RPMI8226 (cell line): ENCODE measurements at regions not wholly inside any gene's neighbourhood (a gene's known extent, or its start where the extent isn't known, plus 50 kb on each side); places are given as distances from the start of the nearest gene placed in this dataset.

Experiments
- DNase-seq: peaks from one replicate; pipeline ENCODE4 v3.0.0-alpha.2; 2015

GRCh38 chr9:23551929-23552707 lies 273.9 kb downstream of the ELAVL2 start:
- DNase-seq: no peak

GRCh38 chr9:23552876-23553601 lies 273.0 kb downstream of the ELAVL2 start:
- DNase-seq: no peak

GRCh38 chr9:23554686-23555085 lies 271.4 kb downstream of the ELAVL2 start:
- DNase-seq: no peak

GRCh38 chr9:23555851-23556250 lies 270.2 kb downstream of the ELAVL2 start:
- DNase-seq: no peak

GRCh38 chr9:23556459-23556858 lies 269.6 kb downstream of the ELAVL2 start:
- DNase-seq: no peak

- no peak for DNase-seq
Measured at GRCh38 chr9:23557689-23558088, 268.4 kb downstream of the ELAVL2 start.

GRCh38 chr9:23559522-23559921 lies 266.5 kb downstream of the ELAVL2 start:
- DNase-seq: no peak

GRCh38 chr9:23563517-23563916 lies 262.5 kb downstream of the ELAVL2 start:
- no peak for DNase-seq

- no peak for DNase-seq
Measured at GRCh38 chr9:23567516-23568165, 258.4 kb downstream of the ELAVL2 start.

GRCh38 chr9:23571414-23572104 lies 254.5 kb downstream of the ELAVL2 start:
- DNase-seq: no peak

- DNase-seq: no peak
Measured at GRCh38 chr9:23573800-23574199, 252.2 kb downstream of the ELAVL2 start.

GRCh38 chr9:23577611-23578010 lies 248.4 kb downstream of the ELAVL2 start:
- DNase-seq: no peak

GRCh38 chr9:23581931-23582330 lies 244.1 kb downstream of the ELAVL2 start:
- DNase-seq: no peak

GRCh38 chr9:23582836-23583235 lies 243.2 kb downstream of the ELAVL2 start:
- DNase-seq: no peak

GRCh38 chr9:23586906-23587305 lies 239.1 kb downstream of the ELAVL2 start:
- DNase-seq: peak; percentile 73

GRCh38 chr9:23587433-23587832 lies 238.6 kb downstream of the ELAVL2 start:
- DNase-seq: peak; percentile 96

GRCh38 chr9:23587903-23588302 lies 238.1 kb downstream of the ELAVL2 start:
- DNase-seq: peak; percentile 16

GRCh38 chr9:23590276-23591000 lies 235.6 kb downstream of the ELAVL2 start:
- DNase-seq: peak; percentile 53

GRCh38 chr9:23594421-23594820 lies 231.6 kb downstream of the ELAVL2 start:
- no peak for DNase-seq

- DNase-seq: no peak
Measured at GRCh38 chr9:23596913-23597634, 229.0 kb downstream of the ELAVL2 start.

- DNase-seq: no peak
Measured at GRCh38 chr9:23598994-23599393, 227.0 kb downstream of the ELAVL2 start.

GRCh38 chr9:23603311-23603710 lies 222.7 kb downstream of the ELAVL2 start:
- DNase-seq: no peak
